Stromal cell of bone marrow (primary cell): ENCODE measurements at regions not wholly inside any gene's neighbourhood (a gene's known extent, or its start where the extent isn't known, plus 50 kb on each side); places are given as distances from the start of the nearest gene placed in this dataset.
"Not testable (repeated sequence)": the region's sequence is repeated elsewhere in the genome, so short reads cannot be mapped to it uniquely, and the experiment has no call there.

Experiments
- DNase-seq: peaks from one replicate; pipeline ENCODE4 v3.0.0-alpha.2; 2012; ENCODE audit warnings: low read depth

DNA sequence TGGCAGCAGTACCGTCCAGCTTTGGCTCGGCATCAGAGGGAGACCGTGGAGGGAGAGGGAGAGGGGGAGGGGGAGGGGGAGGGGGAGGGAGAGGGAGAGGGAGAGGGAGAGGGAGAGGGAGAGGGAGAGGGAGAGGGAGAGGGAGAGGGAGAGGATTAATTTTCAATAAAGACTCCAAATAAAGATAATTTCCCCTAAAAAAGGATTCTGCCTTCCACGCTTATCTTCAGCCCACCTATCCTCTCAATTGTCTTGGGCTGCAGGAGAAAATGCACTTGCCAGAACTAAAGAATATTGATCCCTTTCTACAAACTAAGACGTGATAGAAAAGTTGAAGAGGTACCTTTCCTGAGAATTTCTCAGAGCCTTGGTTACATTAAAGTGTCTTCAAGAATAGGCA lies 206.9 kb upstream of the CBLB start:
- not testable (repeated sequence) for DNase-seq

DNA sequence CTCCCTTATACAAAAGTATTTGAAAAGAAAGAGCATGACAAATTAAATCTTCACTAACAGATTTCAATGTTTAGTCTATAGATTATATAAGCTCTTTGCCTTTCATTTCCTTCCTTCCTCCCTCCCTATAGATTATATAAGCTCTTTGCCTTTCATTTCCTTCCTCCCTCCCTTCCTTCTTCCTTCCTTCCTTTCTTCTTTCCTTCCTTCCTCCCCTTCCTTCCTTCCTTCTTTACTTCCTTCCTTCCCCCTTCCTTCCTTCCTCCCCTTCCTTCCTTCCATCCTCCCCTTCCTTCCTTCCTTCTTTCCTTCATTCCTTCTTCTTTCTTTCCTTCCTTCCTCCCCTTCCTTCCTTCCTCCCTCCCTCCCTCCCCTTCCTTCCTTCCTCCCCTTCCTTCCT lies 209.8 kb upstream of the CBLB start:
- DNase-seq: no peak

DNA sequence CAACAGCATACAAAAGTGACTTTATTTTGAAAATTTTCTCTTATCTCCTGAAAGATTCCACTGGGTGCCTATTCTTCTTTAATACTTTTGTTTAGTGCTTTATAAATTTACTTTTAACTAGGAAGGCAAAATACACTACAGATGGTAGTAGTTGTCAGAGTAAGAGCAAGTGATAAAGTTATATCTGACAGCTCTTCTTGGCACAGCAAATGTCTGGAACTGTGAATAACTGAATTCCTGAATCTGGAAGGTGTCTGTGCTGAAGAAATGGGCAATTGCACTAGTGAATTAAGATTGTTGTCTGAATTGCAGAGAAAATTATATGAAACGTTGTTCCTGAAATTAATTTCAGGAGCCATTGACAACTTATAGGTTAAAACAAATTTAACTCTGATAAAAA lies 213.8 kb upstream of the CBLB start:
- DNase-seq: no peak

DNA sequence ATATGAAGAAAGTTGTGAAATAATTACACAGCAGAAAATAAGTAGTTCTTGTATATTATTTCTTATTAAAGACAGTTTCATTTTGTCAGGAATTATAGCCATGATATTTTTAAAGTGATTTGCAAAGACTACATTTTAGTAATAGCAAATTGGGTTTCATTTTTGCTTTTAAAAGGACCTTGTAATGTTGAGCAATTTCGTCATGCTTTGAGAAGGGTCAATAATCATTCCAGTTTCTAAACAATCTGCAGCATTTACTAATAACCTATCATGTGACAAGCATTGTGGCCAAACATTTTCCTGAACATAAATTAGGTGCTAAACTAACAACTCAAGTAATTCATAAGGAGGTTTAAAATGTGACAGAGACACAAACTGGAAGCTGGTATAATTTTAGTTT lies 214.4 kb upstream of the CBLB start:
- no peak for DNase-seq

DNA sequence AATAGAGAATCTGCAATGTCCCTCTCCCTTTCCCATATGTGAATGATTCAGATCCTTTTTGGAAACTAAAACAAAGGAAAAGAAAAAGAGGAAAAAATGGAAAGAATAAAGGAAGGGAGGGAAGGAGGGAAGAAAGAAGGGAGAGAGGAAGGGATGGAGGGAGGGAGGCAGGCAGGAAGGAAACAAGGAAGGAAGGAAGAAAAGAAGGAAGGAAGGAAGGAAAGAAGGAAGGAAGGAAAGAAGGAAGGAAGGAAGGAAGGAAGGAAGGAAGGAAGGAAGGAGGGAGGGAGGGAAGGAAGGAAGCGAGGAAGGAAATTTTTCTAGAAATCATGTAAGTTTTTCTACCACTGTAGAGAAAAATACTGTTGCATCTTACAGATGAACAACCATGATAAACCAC lies 215.0 kb upstream of the CBLB start:
- no peak for DNase-seq

DNA sequence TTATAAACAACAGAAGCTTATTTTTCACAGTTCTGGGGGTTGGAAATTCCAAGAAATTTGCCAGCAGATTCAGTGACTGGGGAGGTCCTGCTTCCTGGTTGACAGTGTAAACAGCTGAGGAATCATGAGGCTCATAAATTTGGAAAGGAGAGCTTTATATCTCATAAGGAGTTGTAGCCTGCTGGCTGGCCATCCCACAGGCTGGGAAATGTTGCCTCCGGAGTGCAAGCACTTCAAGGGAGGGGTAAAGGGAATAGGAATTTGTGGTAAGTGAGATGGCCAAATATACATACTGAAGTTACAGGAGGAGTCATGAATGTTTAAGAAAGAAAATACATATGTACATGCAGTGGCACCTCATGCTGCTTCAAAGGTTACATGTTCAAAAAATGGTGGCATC lies 217.2 kb upstream of the CBLB start:
- no peak for DNase-seq

DNA sequence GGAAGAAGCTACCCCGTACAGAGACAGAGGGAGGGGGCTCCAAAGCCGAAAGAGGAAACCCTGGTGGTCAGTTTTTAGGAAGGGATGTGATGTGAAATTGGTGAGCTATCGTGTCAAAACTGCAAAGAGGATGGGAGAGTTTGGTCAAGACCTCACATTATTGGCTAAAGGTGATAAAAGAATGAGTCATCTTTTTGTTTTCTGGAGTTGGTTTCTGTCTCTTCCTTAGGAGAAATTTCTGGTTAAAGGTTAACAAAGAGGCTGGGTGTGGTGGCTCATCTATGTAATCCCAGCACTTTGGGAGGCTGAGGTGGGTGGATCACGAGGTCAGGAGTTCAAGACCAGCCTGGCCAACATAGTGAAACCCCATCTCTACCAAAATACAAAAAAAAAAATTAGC lies 217.8 kb upstream of the CBLB start:
- DNase-seq: no peak

DNA sequence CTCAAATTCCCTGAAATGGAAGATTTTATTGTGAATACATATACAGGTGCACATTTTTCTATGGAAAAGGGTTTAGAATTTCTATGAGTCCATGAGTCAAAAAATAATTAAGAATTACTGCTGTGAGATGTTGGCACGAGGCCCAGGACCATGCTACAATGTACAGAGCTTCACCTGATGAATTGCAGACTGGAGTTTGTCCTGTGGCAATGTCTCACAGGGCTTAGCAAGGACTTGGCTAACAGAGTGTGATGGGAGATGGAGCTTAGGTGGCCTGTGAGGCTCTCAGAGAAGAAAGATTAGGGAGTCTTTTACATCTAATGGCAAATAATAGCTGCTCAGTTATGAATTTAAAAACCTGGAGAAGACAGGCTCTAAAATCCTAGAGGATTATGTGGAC lies 219.5 kb upstream of the CBLB start:
- no peak for DNase-seq

DNA sequence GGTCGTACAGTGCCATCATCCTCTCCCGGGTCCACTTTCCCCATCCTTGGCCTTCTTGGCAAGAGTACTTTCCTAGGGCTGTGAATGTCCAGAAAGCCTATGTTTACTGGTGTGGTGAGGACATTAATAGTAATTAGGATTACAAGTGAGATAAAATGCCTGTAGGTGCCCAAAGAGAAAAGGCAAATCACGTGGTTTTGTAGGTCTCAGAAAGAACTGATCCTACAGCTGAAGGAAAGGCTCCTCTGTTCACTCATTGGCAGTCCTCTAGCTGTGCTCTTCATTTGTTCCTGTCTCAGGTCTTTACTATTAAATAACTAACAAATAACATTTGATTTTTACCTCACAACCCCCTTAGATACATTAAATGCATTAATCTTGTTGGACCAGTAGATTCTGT lies 220.1 kb upstream of the CBLB start:
- no peak for DNase-seq

DNA sequence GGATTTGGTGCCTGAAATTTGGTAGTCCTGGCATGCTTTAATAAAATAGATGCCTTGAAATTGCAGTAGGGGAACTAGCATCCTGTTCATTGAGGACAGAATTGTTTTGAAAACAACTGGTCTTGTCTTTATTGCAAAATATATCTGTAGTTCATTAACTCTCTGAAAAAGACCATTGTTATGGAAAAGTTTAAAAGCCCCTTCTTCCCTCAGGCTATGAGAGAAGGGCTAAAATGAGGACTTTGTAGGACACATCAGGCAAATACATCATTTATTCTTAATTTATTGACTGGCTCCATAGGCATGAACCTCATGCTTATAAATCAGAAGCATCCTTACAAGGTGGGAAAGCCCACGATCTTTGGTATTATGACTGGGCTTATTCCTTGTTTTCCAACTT lies 221.0 kb upstream of the CBLB start:
- DNase-seq: no peak

DNA sequence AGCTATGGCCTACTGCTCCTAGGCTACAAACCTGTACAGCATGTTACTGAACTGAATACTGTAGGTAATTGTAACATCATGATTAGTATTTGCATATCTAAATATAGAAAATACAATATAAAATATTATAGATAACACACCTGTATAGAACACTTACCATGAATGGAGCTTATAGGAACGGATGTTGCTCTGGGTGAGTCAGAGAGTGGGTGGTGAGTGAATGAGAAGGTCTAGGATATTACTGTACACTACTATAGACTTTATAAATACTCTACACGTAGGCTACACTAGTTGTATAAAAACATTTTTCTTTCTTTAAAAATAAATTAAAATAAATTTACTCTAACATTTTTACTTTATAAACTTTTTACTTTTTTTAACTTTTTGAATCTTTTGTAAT lies 224.0 kb upstream of the CBLB start:
- DNase-seq: no peak

DNA sequence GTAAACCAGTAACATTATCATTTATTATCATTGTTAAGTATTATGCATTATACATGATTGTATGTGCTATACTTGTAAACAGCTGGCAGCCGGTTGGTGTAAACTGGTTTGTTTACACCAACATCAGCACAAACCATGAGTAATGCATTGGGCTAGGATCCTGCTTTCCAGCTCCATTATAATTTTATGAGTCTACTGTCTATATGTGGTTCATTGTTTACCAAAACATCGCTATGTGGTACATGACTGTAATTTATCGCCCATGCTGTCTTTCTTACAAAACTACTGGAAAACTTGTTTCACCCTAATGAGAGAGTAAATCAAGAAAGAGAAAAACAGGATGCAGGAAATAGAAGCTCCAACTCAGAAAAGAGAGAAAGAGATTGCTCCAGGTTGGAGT lies 224.8 kb upstream of the CBLB start:
- DNase-seq: no peak

DNA sequence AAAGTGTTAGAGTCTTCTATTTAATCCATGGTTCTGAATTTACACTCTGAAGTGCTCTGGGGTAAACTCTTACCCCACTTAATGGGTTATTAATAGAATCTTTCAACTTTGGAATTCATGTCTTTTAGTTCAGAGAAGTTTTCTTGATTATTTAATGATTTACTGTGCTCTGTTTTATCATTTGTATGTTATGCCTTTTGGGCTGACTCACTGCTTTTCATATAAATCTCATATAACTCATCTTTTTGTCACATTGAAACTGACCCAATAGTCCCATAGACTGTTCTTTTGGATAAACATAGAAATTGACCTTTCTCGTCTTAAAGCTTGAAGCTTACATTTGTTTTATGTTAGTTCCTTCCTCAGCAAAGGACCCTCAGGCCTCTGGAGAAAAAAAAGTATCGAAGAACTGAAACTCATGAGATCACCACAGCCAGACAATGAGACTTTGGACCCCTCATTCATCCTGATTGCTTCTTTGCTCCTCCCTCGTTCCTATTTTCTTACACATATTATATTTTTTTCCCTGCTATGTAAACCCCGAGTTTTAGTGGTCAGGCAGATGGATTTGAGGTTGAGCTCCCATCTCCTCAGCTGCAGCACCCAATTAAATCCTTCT lies 229.1 kb upstream of the CBLB start:
- DNase-seq: no peak

DNA sequence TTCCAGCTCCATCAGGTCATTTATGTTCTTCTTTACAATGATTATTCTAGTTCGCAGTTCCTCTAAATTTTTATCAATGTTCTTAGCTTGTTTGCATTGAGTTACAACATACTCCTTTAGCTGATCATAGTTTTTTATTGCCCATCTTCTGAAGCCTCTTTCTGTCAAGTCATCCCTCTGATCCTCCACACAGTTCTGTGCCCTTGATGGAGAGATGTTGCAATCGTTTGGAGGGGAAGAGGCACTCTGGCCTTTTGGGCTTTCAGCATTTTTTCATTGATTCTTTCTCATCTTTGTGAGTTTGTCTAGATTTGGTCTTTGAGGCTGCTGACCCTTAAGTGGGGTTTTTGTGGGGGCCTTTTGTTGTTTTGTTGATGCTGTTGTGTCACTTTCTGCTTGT lies 234.6 kb upstream of the CBLB start:
- no peak for DNase-seq

DNA sequence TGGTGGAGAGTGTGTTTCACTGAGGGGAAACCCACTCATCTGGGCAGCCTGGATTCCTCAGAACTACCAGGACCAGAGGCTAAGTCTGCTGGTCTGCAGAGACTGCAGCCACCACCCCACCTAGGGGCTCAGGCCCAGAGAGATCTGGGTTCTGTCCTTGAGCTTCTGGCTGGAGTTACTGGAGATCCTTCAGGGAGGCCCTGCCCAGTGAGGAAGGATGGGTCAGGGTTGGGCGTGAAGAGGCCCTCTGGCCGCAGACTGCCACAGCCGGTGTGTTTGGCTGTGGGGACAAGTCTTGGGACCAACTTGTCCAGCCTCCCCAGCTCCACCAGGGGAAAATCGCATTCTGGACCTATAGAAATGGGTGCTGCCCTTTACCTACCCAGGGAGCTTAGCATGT lies 235.3 kb upstream of the CBLB start:
- DNase-seq: no peak

DNA sequence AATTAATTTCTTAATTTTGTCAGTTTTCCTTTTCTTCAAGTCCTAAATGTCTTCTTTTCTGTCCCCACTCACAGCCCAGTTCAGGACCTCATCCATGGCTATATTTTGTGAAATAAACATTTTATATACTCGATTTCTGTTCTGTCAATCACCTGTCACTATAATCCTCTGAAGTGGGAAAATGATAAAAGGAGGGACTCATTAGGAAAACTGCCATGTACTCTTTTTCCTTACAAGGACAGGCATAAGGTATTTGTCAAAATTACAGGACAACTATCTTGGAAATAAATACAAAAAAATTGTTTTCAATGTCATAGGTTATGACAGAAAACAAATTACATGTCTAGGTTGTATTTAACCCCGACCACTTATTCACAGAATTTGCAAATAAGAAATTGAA lies 240.1 kb upstream of the CBLB start:
- DNase-seq: no peak

DNA sequence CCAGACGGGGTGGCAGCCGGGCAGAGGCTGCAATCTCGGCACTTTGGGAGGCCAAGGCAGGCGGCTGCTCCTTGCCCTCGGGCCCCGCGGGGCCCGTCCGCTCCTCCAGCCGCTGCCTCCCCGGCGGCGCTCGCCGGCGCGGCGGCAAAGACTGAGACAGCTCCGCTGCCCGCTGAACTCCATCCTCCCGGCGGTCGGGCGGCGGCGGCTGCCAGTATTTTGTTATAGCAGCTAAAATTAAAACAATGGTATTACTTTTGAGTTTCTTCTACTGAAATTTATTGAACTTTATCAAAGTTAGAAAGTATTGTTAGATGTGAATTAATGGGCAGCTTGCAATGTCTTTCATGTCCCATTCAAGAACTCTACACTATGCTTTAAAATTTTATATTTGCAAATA lies 243.7 kb upstream of the CBLB start:
- not testable (repeated sequence) for DNase-seq

DNA sequence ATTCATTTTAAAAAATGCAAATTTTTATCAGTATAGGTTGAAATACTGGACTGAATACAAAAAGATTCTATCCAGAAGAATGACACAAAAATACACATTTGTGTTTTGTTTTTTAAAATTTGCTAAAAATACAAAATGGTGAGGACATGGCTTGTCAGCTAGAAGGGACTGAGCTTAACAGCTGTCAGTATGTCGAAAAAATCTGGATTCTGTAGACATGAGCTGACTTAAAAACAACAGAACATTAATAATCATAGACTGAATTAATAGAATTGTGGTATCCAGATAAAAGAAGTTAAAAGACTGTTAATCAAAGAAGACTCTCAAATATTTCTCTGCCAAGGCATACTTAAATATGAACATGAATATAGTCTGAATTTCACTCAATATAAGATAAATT lies 244.9 kb upstream of the CBLB start:
- no peak for DNase-seq

DNA sequence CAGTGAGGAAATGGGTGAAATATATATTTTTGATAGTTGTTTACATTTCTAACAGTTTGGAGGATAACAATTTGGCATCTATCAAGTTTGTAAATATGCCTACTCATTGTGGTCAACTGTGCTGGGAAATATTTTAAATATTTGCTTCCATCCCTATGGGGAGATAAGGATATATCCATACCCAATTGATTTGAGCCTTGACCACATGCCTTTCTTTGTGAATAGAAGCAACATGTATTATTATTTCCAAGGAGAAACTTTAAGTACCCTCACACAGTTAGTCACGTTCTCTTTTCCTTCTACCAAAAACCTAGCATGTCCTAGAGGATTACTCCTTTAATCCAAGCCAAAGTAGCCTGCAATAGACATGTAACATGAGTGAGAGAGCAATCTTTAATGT lies 245.4 kb upstream of the CBLB start:
- no peak for DNase-seq

DNA sequence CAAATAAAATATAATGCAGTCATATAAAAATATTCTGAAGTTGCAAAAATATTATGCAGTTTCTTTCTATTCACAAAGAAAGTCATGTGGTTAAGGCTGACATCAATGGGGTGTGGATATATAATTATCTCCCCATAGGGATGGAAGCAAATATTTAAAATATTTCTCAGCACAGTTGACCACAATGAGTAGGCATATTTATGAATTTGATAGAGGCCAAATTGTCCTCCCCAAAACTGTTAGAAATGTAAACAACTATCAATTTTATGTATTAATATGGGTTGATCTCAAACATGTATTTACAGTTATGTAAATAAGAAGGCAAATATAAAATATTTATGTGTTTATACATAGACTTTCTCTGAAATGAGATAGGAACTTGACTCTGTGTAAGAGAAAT lies 246.0 kb upstream of the CBLB start:
- DNase-seq: peak; percentile 56

DNA sequence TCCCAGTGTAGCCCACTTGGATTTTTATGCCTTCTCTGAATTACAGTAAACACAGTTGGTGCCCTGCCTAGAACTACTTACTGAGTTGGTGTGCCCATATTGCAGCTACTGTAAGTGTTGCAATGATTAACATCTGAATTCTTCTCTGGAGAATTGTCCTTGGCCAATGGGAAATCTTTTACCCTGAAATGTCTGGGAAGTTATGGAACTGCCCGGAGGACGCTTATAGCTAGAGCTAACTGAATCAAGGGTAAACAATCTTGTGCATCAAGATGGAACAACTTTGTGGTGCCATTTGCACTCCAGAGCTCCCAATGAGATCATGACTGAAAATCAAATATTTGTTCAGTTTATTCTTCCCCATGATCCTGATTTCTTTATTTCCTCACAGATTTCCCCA lies 246.7 kb upstream of the CBLB start:
- no peak for DNase-seq

DNA sequence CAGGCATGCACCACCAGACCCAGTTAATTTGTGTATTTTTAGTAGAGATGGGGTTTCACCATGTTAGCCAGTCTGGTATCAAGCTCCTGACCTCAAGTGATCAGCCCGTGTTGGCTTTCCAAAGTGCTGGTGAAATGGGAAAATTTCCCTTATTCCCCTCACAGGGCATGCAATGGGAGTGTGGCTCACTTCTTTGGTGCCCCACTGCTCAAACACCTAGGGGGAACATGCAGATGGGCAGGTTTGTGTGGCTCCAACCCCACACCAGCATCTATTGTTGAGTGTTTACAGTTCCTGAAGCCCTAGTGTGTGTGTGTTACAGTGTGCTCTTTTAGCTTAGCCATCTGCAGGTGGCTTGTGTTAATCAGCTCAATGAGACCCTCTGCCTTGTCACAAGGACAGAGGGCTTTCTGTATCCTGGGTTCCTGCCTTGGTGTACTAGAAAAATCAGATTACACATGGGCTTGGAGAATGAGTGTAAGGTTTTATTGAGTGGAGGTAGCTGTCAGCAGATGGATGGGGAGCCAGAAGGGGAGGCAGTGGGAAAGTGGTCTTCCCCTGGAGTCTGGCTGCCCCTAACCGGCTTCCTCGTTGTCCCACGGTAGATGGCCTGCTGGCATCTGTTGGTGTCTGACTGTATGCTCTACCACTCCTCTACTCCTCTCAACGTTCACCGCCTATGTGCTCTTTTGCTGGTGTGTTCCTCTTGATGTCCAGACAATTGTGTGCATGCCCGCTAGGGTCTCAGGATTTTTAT lies 248.1 kb upstream of the CBLB start:
- no peak for DNase-seq

DNA sequence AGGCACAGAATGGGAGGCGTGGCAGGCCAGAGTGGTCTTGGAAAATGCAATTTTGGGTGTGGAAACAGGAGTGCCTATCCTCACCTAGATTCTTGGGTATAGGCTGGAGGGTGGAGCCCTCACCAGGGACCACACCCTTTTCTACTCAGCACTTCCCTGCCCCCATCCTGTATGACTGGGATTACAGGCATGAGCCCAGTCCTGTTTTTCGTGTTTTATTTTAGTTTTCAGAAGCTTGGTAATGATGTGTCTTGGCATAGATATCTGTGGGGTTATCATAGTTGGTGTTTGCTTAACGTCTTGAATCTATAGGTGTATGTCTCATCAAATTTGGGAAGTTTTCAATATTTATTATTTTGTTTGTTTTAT lies 248.7 kb upstream of the CBLB start:
- no peak for DNase-seq

DNA sequence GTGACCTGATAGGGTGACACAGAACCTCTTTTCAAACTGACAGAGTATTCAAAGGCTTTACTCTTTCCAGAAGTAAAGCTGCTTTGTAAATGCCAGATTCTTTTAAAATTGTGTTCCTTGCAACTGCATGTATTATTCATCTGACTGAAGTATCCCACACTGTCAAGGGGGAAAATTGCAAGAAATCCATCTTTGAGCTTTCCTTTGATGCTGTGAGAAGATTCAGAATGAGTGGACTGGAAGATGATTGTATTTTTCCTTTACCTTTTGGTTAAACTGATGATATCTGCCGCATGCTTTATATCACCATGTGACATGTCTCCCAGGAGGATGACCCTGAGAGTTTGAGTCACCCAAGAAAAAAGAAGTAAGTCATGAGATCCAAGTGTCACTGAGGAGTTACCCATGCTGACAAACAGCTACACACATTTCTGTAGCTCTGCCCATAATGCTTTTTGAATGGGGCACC lies 250.8 kb upstream of the CBLB start:
- peak; percentile 90 for DNase-seq
